ENCODE measurements at regions not wholly inside any gene's neighbourhood (a gene's known extent, or its start where the extent isn't known, plus 50 kb on each side); places are given as distances from the start of the nearest gene placed in this dataset.

DNA sequence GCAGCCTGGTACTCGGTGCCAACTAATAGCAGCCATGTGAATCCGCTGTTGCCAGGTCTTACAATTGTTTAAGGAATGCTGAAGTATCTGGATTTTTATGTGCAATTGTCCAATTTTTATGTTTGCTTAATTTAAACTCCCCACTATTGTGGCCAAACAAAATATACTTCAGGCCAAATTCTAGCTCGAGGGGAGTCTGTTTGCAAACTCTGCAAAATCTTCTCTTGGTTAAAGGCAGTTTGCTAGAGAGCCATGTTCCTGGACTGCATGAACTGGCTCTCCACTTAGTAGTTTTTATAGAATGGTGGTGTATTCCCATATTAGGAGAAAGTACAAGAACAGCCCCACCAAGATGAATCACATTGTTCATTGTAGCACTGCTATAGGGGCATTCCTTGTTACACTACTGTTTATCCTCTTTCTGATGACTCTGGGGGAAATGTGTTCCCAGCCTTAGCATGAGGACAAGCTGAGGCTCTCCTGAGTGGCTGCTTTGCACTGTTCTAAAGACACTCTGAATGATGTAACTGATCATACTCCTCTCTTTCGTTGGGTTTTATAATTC lies 178.0 kb upstream of the GLI3 start:
- no peaks in the 10 kb centered on the region for H3K36me3 ChIP-seq (ENCODE audit: control insufficient read depth, insufficient read depth, low read length)
- H3K4me1 ChIP-seq (ENCODE audit: control insufficient read depth, insufficient read depth, low read length, poor library complexity, severe bottlenecking): peaks cover 12% of the 10 kb centered on the region
- no peak overlapping the region for H3K4me3 ChIP-seq (ENCODE audit: extremely low read depth, insufficient read depth, low read length, poor library complexity, severe bottlenecking)
- 100% methylated on average over 1 of the region's 4 CpGs; no CpG with 5 or more reads in 1 of the 2 experiments for WGBS, 2 experiments (ENCODE audit: insufficient coverage in 2 of 2)
- H3K27ac ChIP-seq (ENCODE audit: low read depth, low read length, severe bottlenecking): no peak overlapping the region
- H3K9me3 ChIP-seq (ENCODE audit: control insufficient read depth, low read length): no peaks in the 10 kb centered on the region

DNA sequence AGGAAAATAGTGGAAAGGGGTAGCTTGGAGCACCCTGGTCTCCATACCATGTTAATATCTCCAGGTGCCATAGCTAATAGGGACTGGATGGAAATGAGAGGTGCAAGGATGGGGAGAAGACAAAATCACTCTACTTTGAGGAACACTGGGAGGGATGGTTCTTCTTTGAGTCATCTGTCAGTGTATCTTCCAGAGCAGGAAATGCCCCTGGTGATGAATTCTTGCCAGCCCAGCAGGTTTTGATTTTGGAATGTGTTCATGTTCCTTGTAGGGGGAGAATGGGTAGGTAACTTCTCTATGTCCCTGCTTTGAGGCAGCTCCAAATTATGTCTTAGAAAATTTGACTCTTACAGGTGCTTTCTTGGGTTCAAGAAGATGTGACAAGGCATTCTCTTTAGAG lies 177.0 kb upstream of the GLI3 start:
- no peaks in the 10 kb centered on the region for H3K9me3 ChIP-seq (ENCODE audit: control insufficient read depth, low read length)
- peaks cover 12% of the 10 kb centered on the region for H3K4me1 ChIP-seq (ENCODE audit: control insufficient read depth, insufficient read depth, low read length, poor library complexity, severe bottlenecking)
- no peak overlapping the region for H3K27ac ChIP-seq (ENCODE audit: low read depth, low read length, severe bottlenecking)
- H3K4me3 ChIP-seq (ENCODE audit: extremely low read depth, insufficient read depth, low read length, poor library complexity, severe bottlenecking): no peak overlapping the region
- no peaks in the 10 kb centered on the region for H3K36me3 ChIP-seq (ENCODE audit: control insufficient read depth, insufficient read depth, low read length)

DNA sequence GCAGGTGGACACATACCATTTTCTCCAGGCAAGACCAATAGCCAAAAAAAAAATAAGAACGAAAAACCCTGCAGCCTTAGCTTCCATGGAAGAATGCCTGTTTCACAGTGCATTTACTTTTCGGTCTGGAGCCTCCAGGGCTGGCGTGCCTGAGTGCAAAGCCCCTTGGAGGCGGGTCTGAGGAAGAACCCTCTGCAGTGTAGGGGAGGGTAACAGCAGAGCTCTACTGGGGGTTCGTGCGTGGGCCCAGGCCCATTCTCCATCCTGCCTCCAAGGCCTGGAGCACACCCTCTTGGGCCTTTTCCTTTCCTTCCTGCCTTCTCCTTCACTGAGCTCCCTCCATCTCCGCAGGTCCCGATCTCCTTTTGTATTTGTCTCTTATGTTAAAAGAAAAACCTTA lies 172.3 kb upstream of the GLI3 start:
- Histone ChIP-seq H3K36me3 (ENCODE audit: control insufficient read depth, insufficient read depth, low read length) (no peaks in the 10 kb centered on the region), H3K9me3 (ENCODE audit: control insufficient read depth, low read length) (no peaks in the 10 kb centered on the region), H3K4me3 (ENCODE audit: extremely low read depth, insufficient read depth, low read length, poor library complexity, severe bottlenecking) (no peak overlapping the region), H3K27ac (ENCODE audit: low read depth, low read length, severe bottlenecking) (no peak overlapping the region), H3K4me1 (ENCODE audit: control insufficient read depth, insufficient read depth, low read length, poor library complexity, severe bottlenecking) (peaks cover 8% of the 10 kb centered on the region)
- WGBS, 2 experiments (ENCODE audit: insufficient coverage in 2 of 2): 87 to 89% methylated on average over 5 of the region's 8 CpGs

DNA sequence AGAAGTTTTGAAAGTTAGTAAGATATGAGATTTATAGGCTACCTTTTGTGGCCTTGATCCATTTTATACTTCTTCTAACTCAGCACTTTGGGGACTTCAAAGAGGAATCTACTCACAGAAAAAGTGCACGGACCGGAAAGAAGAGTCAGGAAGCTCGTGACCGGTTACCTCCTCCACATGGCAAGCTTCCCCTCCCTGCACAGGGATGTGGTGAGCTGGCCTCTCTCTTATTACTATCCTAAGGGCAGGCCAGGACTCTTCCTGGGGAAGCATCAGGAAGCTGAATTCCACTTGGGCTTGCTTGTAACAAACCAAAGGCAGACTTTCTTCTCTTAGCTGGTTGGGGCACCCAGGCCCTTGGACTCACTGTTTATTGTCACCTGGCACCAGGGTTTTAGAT lies 170.8 kb upstream of the GLI3 start:
- Histone ChIP-seq H3K4me1 (ENCODE audit: control insufficient read depth, insufficient read depth, low read length, poor library complexity, severe bottlenecking) (no peaks in the 10 kb centered on the region), H3K27ac (ENCODE audit: low read depth, low read length, severe bottlenecking) (no peak overlapping the region), H3K9me3 (ENCODE audit: control insufficient read depth, low read length) (no peaks in the 10 kb centered on the region), H3K36me3 (ENCODE audit: control insufficient read depth, insufficient read depth, low read length) (no peaks in the 10 kb centered on the region), H3K4me3 (ENCODE audit: extremely low read depth, insufficient read depth, low read length, poor library complexity, severe bottlenecking) (no peak overlapping the region)
- 80 to 94% methylated on average over 1 to 4 of the region's 4 CpGs for WGBS, 2 experiments (ENCODE audit: insufficient coverage in 2 of 2)

DNA sequence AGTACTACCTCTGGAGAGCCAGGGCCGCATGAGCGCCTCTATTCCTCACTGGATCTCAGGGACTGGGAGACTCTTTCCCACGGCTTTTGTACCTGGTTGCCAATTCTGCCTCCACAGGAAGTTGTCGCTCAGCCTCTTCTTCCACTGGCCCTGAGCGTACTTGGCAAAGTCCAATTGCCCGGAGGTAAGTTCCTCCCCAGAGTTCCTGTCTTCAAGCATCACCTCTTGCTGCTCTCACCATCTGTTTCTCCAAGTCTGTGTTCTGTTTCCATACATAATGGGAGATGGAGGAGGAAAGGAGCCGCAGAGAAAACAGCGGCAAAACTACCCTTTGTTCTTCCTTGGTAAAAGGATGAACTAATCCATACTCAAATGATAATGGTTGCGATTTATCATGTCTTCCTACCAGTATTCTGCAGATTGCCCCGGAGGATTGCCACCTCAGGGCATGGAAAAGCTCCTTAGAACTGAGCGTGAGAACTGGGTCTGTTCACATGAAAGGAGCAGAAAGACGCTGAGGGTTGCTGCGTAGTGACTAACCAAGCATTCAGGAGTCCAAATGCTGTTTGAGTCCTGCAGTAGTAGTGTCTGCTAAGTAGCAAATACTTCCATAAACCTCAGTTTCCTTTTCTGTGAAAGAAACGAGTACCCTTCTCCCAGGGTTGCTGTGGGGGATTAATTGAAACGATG lies 170.2 kb upstream of the GLI3 start:
- WGBS, 2 experiments (ENCODE audit: insufficient coverage in 2 of 2): 94% methylated on average over 9 to 11 of the region's 15 CpGs
- H3K4me3 ChIP-seq (ENCODE audit: extremely low read depth, insufficient read depth, low read length, poor library complexity, severe bottlenecking): no peak overlapping the region

DNA sequence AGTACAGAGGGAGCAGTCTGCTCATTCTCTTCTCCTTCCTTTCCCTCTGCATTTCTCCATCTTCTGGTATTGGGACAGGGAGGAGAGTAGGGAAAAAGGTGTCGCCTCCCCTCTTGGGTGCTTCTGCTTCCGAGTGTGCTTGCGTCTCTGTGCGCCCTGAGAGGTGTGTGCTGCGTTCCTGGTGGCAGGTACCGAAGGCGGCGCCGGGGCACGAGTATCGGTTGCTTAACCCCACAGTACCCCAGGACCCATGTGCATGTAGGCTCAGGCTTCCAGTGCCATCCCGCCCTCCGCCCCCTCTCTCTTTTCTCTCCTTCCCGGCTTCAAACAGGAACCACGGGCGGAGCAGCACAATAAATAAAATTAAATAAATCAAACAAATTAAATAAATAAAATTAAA lies 169.3 kb upstream of the GLI3 start:
- Histone ChIP-seq H3K9me3 (ENCODE audit: control insufficient read depth, low read length) (no peaks in the 10 kb centered on the region), H3K27ac (ENCODE audit: low read depth, low read length, severe bottlenecking) (no peak overlapping the region), H3K36me3 (ENCODE audit: control insufficient read depth, insufficient read depth, low read length) (no peaks in the 10 kb centered on the region), H3K4me3 (ENCODE audit: extremely low read depth, insufficient read depth, low read length, poor library complexity, severe bottlenecking) (no peak overlapping the region), H3K4me1 (ENCODE audit: control insufficient read depth, insufficient read depth, low read length, poor library complexity, severe bottlenecking) (no peaks in the 10 kb centered on the region)
- 95 to 97% methylated on average over 7 to 10 of the region's 16 CpGs for WGBS, 2 experiments (ENCODE audit: insufficient coverage in 2 of 2)

More for the DNA sequence above, 170.2 kb upstream of the GLI3 start:
- no peak overlapping the region for H3K27ac ChIP-seq (ENCODE audit: low read depth, low read length, severe bottlenecking)
- H3K9me3 ChIP-seq (ENCODE audit: control insufficient read depth, low read length): no peaks in the 10 kb centered on the region
- H3K36me3 ChIP-seq (ENCODE audit: control insufficient read depth, insufficient read depth, low read length): no peaks in the 10 kb centered on the region
- H3K4me1 ChIP-seq (ENCODE audit: control insufficient read depth, insufficient read depth, low read length, poor library complexity, severe bottlenecking): no peaks in the 10 kb centered on the region

DNA sequence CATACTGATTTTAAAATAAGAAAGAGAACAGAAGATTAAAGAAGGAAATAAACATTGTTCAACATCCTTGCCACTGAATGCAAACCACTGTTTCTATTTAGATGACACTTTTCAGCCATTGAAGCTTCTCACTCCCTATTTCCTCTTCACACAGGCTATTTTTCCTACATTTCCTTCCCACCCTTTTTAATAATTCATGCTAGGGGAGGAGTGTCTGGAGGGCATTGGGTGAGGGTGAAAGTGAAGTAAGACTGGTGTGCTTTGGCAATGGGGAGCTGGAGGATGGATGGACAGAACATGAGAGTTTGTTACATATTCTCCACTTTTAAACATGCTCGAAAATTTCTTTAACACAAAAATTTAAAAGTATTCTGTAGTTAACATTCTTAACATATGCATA lies 168.8 kb upstream of the GLI3 start:
- WGBS, 2 experiments (ENCODE audit: insufficient coverage in 2 of 2): no CpG with 5 or more reads among the region's 1 CpG
- H3K9me3 ChIP-seq (ENCODE audit: control insufficient read depth, low read length): no peaks in the 10 kb centered on the region
- H3K4me3 ChIP-seq (ENCODE audit: extremely low read depth, insufficient read depth, low read length, poor library complexity, severe bottlenecking): no peak overlapping the region
- no peak overlapping the region for H3K27ac ChIP-seq (ENCODE audit: low read depth, low read length, severe bottlenecking)
- no peaks in the 10 kb centered on the region for H3K36me3 ChIP-seq (ENCODE audit: control insufficient read depth, insufficient read depth, low read length)
- no peaks in the 10 kb centered on the region for H3K4me1 ChIP-seq (ENCODE audit: control insufficient read depth, insufficient read depth, low read length, poor library complexity, severe bottlenecking)

DNA sequence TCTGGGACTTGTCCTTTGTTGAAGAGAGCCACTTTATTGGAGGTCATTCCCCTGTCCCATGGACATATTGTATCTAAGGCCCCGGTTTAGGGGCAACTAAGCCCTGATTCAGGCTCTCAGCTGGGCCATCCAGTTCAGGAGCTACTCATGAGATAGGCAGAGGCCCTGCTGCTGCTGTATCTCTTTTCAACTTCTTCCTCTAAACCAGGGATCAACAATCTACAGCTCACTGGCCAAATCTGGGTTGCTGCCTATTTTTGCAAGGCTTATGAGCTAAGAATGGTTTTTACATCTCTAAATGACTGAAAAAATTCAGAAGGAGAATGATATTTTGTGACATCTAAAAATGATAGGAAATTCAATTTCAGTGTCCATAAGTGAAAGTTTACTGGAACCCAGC lies 166.8 kb upstream of the GLI3 start:
- H3K9me3 ChIP-seq (ENCODE audit: control insufficient read depth, low read length): no peaks in the 10 kb centered on the region
- H3K4me3 ChIP-seq (ENCODE audit: extremely low read depth, insufficient read depth, low read length, poor library complexity, severe bottlenecking): no peak overlapping the region
- H3K4me1 ChIP-seq (ENCODE audit: control insufficient read depth, insufficient read depth, low read length, poor library complexity, severe bottlenecking): no peaks in the 10 kb centered on the region
- no peaks in the 10 kb centered on the region for H3K36me3 ChIP-seq (ENCODE audit: control insufficient read depth, insufficient read depth, low read length)
- H3K27ac ChIP-seq (ENCODE audit: low read depth, low read length, severe bottlenecking): no peak overlapping the region
- WGBS, 2 experiments (ENCODE audit: insufficient coverage in 2 of 2): 71 to 80% methylated on average over 1 of the region's 1 CpG

DNA sequence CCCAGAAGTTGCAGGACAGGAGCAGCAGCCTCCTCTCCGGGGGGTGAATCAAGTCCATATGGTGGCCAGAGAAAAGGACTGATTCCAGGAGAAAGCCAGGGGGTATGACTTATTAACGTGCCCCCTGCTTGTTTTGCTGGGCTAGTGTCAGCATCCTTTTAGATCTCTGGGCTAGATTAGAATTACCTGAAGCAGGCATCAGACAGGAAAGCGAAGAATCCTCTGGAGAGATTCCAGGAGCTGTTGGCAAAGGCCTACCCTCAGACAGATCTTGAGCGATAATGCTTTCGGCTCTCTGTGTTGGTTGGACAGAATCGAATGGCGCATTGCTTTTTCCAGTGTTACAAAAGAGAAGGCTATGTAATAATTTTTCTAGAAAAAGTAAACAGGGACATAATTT lies 164.0 kb upstream of the GLI3 start:
- no peaks in the 10 kb centered on the region for H3K9me3 ChIP-seq (ENCODE audit: control insufficient read depth, low read length)
- no peak overlapping the region for H3K27ac ChIP-seq (ENCODE audit: low read depth, low read length, severe bottlenecking)
- no peaks in the 10 kb centered on the region for H3K4me1 ChIP-seq (ENCODE audit: control insufficient read depth, insufficient read depth, low read length, poor library complexity, severe bottlenecking)
- no peaks in the 10 kb centered on the region for H3K36me3 ChIP-seq (ENCODE audit: control insufficient read depth, insufficient read depth, low read length)
- no peak overlapping the region for H3K4me3 ChIP-seq (ENCODE audit: extremely low read depth, insufficient read depth, low read length, poor library complexity, severe bottlenecking)
- WGBS, 2 experiments (ENCODE audit: insufficient coverage in 2 of 2): 90 to 95% methylated on average over 7 of the region's 7 CpGs

DNA sequence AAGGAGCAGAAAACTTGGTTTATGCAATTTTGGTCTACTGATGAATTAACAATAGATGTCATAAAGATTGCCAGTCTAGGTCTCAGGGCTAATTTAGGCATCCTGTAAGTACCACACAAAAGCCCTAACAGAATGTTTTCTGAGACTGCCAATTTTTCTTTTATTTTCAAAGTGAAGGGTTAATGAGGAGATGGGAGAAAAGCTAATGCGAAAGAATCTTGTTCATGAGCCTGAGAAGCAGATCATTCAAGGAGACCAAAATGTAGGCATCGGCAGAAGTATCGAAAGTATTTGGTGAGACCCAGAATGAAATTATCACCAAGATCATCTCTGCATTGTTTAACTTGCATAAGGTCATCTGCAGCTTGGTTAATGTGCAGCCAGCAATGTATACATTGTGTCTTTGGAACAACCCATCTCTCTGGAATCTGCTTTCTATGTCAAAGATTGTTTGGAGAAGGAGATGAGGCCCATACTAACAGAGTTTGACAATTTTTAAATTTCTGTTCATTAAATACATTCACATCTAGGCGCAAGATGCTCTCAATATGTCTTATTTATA lies 163.3 kb upstream of the GLI3 start:
- H3K4me1 ChIP-seq (ENCODE audit: control insufficient read depth, insufficient read depth, low read length, poor library complexity, severe bottlenecking): no peaks in the 10 kb centered on the region
- no peak overlapping the region for H3K27ac ChIP-seq (ENCODE audit: low read depth, low read length, severe bottlenecking)
- no peaks in the 10 kb centered on the region for H3K9me3 ChIP-seq (ENCODE audit: control insufficient read depth, low read length)
- H3K4me3 ChIP-seq (ENCODE audit: extremely low read depth, insufficient read depth, low read length, poor library complexity, severe bottlenecking): no peak overlapping the region
- no peaks in the 10 kb centered on the region for H3K36me3 ChIP-seq (ENCODE audit: control insufficient read depth, insufficient read depth, low read length)
- WGBS, 2 experiments (ENCODE audit: insufficient coverage in 2 of 2): 83 to 92% methylated on average over 3 of the region's 4 CpGs

DNA sequence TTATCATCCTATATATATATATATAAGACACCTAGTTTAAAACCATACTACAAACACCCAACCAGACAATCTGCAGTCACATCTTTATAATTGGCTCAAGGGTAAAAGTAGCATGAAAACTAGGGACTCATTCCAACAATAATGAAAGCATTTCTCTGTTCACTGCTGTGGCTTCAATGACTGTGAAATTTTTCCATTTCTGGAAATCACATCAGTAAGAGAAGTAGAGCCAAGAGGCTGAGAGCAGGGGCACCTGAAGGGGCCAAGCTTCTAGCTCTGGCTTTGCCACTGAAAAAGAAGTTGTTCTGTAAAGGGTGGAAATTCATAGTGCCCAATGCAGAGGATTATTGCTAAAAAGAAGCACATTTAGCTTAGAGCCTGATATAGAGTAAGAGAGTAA lies 158.6 kb upstream of the GLI3 start:
- no peaks in the 10 kb centered on the region for H3K36me3 ChIP-seq (ENCODE audit: control insufficient read depth, insufficient read depth, low read length)
- no peaks in the 10 kb centered on the region for H3K9me3 ChIP-seq (ENCODE audit: control insufficient read depth, low read length)
- no peak overlapping the region for H3K27ac ChIP-seq (ENCODE audit: low read depth, low read length, severe bottlenecking)
- H3K4me3 ChIP-seq (ENCODE audit: extremely low read depth, insufficient read depth, low read length, poor library complexity, severe bottlenecking): no peak overlapping the region
- H3K4me1 ChIP-seq (ENCODE audit: control insufficient read depth, insufficient read depth, low read length, poor library complexity, severe bottlenecking): no peaks in the 10 kb centered on the region

Measured in mesodermal cell (in vitro differentiated cells).